ENCODE measurements at regions not wholly inside any gene's neighbourhood (a gene's known extent, or its start where the extent isn't known, plus 50 kb on each side); places are given as distances from the start of the nearest gene placed in this dataset.

DNA sequence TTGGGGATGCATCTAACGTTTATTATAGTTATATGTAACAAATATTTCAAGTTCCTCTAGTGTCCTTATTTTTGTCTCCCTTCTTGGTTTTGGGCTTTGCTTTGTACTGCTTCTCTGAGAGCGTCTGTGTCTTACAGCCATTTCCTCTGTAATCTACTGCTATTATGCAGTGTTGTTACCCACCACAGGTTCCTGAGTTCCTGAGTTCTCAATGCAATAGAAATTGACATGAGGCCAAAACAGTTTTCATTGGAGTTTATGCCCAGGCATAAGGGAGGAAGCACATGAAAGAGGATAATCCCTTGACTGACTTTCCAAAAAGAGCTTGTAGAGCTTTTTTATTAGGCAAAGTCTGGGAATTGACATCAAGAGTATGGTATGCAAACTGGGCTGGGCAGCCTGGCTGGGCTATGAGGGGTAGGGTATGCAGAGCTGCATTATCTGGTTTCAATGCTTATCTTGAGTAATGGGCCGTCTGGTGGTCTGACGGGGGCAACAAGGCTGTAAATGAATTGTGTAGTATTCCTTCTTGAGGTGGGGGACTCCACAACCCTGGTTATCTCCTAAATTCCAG is 722.5 kb upstream of the ATXN7L3B start:
- TF ChIP-seq, protein P1, sequence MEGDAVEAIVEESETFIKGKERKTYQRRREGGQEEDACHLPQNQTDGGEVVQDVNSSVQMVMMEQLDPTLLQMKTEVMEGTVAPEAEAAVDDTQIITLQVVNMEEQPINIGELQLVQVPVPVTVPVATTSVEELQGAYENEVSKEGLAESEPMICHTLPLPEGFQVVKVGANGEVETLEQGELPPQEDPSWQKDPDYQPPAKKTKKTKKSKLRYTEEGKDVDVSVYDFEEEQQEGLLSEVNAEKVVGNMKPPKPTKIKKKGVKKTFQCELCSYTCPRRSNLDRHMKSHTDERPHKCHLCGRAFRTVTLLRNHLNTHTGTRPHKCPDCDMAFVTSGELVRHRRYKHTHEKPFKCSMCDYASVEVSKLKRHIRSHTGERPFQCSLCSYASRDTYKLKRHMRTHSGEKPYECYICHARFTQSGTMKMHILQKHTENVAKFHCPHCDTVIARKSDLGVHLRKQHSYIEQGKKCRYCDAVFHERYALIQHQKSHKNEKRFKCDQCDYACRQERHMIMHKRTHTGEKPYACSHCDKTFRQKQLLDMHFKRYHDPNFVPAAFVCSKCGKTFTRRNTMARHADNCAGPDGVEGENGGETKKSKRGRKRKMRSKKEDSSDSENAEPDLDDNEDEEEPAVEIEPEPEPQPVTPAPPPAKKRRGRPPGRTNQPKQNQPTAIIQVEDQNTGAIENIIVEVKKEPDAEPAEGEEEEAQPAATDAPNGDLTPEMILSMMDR (IDR thresholded peaks at IDR 0.05): no peak
- TF ChIP-seq POLR2A (IDR thresholded peaks at IDR 0.05): no peak

Data from suprapubic skin (tissue), 3 donors.